Gastroesophageal sphincter (tissue), 4 donors: ENCODE measurements at regions not wholly inside any gene's neighbourhood (a gene's known extent, or its start where the extent isn't known, plus 50 kb on each side); places are given as distances from the start of the nearest gene placed in this dataset.

Source experiments
- ATAC-seq: fragments of 150-250 bp; one replicate; pipeline ENCODE4 v1.9.1; 2016; ENCODE audit warnings: mild to moderate bottlenecking, moderate library complexity
- H3K27ac ChIP-seq, 4 donors: fragments of 200-600 bp; sonication (generic) in 3 of 4; 1 replicate in 3 of 4; 2 replicates in 1 of 4; pipeline ENCODE4 v1.5.1; 2016 to 2019
- H3K27me3 ChIP-seq: fragments of 200-600 bp; sonication (generic); one replicate; pipeline ENCODE4 v1.5.1; 2019
- H3K36me3 ChIP-seq, 2 donors: fragments of 200-600 bp; sonication (generic); one replicate each; pipeline ENCODE4 v1.5.1; 2019; ENCODE audit warnings: control low read depth in 1 of 2
- H3K4me1 ChIP-seq, 3 donors: fragments of 200-600 bp; sonication (generic); 1 replicate in 2 of 3; 2 replicates in 1 of 3; pipeline ENCODE4 v1.5.1; 2016 to 2019; ENCODE audit warnings: control low read depth in 2 of 3
- H3K4me3 ChIP-seq, 2 donors: fragments of 200-600 bp; sonication (generic); one replicate each; pipeline ENCODE4 v1.5.1; 2019; ENCODE audit warnings: mild to moderate bottlenecking in 1 of 2, moderate library complexity in 1 of 2
- H3K9me3 ChIP-seq, 3 donors: fragments of 200-600 bp; sonication (generic); one replicate each; pipeline ENCODE4 v1.5.1; 2017 to 2019; ENCODE audit warnings: control low read depth in 2 of 3
- CTCF ChIP-seq, 4 experiments: fragments of 200-600 bp in 2 of 4; fragments of 450-650 bp in 2 of 4; sonication (generic) in 1 of 4; IDR thresholded peaks; one replicate each; pipeline ENCODE4 v1.5.1; 2017 to 2019; ENCODE audit warnings: antibody characterized with exemption in 4 of 4, mild to moderate bottlenecking in 2 of 4, moderate library complexity in 2 of 4
- EP300 ChIP-seq: sonication (generic); formaldehyde crosslinking; IDR thresholded peaks from one replicate; pipeline ENCODE4 v1.6.1; 2017; ENCODE audit warnings: antibody characterized with exemption, mild to moderate bottlenecking
- POLR2A ChIP-seq, 2 donors: fragments of 450-650 bp; IDR thresholded peaks; one replicate each; pipeline ENCODE4 v1.6.1; 2017; ENCODE audit warnings: antibody characterized with exemption in 2 of 2, mild to moderate bottlenecking in 2 of 2, moderate library complexity in 1 of 2
- POLR2AphosphoS5 ChIP-seq: sonication (generic); formaldehyde crosslinking; IDR thresholded peaks from one replicate; pipeline ENCODE4 v1.6.1; 2017; ENCODE audit warnings: antibody characterized with exemption
- WGBS, 2 donors: methylation state at CpG; one replicate each; pipeline ENCODE4 v1.1.5; 2018; ENCODE audit warnings: low coverage in 1 of 2; 5-methylcytosine and 5-hydroxymethylcytosine counted together

- Histone ChIP-seq H3K27ac (no peak overlapping the region), H3K4me3 (no peak overlapping the region), H3K36me3 (no peaks in the 10 kb centered on the region), H3K27me3 (peaks cover 46% of the 10 kb centered on the region), H3K4me1 (no peaks in the 10 kb centered on the region), H3K9me3 (no peaks in the 10 kb centered on the region)
- no peak for ATAC-seq
- WGBS, 2 donors = 80 to 82% methylated on average over 11 to 12 of the region's 14 CpGs
- TF ChIP-seq POLR2AphosphoS5 (no peak), POLR2A (IDR thresholded peaks at IDR 0.05) (no peak), CTCF (IDR thresholded peaks at IDR 0.05) (no peak), EP300 (no peak)
Observed at GRCh38 chr16:73286346-73287267, 238.7 kb upstream of the ZFHX3 start.

- Histone ChIP-seq H3K27me3 (peaks cover 43% of the 10 kb centered on the region), H3K27ac (no peak overlapping the region), H3K4me1 (no peaks in the 10 kb centered on the region), H3K9me3 (no peaks in the 10 kb centered on the region), H3K36me3 (no peaks in the 10 kb centered on the region), H3K4me3 (no peak overlapping the region)
- 40 to 51% methylated on average over 14 to 15 of the region's 15 CpGs for WGBS, 2 donors
- TF ChIP-seq EP300 = no peak
- no peak for TF ChIP-seq CTCF (IDR thresholded peaks at IDR 0.05)
- TF ChIP-seq POLR2AphosphoS5 = no peak
- TF ChIP-seq POLR2A (IDR thresholded peaks at IDR 0.05) = no peak
- ATAC-seq = no peak
Observed at GRCh38 chr16:73285436-73286201, 237.7 kb upstream of the ZFHX3 start.

DNA sequence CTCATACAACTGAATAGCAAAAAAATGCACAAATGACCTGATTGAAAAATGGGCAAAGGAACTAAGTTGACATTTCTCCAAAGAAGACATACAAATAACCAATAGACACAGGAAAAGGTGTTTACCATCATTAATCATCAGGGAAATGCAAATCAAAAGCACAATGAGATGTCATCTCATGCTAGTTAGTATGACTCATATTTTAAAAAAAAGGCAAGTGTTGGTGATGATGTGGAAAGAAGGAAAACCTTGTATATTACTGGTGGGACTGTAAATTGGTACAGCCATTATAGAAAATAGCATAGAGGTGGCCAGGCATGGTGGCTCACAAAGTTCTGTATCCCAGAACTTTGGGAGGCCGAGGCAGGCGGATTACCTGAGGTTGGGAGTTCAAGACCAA lies 232.5 kb upstream of the ZFHX3 start:
- Histone ChIP-seq H3K27ac (no peak overlapping the region), H3K4me1 (no peaks in the 10 kb centered on the region), H3K4me3 (no peak overlapping the region), H3K36me3 (no peaks in the 10 kb centered on the region), H3K9me3 (peaks cover 0 to 4% (median 0%) of the 10 kb centered on the region in 3 donors), H3K27me3 (peaks cover 5% of the 10 kb centered on the region)
- TF ChIP-seq POLR2A (IDR thresholded peaks at IDR 0.05) (no peak), POLR2AphosphoS5 (no peak)
- 78 to 96% methylated on average over 2 of the region's 2 CpGs for WGBS, 2 donors
- no peak for ATAC-seq

DNA sequence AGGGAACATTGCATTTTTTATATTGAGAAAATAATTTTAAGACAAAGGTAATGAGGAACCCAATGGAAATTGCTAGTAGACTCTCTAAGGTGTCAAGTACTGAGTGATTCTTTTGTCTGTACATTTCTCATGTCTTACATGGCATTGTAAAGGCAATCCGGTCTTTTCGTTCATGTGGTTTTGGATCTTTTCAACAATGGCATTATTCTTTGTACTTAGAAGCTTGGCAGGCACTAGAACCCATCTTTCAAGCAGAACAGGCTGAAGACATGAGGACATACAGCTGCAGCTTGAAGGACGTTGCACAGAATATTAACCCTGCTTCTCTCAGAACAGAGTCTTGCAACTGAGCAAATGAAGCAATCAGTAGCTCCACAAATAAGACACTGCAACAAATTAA lies 231.5 kb upstream of the ZFHX3 start:
- Histone ChIP-seq H3K36me3 (no peaks in the 10 kb centered on the region), H3K27me3 (peaks cover 5% of the 10 kb centered on the region), H3K27ac (no peak overlapping the region), H3K9me3 (peaks cover 0 to 4% (median 0%) of the 10 kb centered on the region in 3 donors), H3K4me1 (no peaks in the 10 kb centered on the region), H3K4me3 (no peak overlapping the region)
- no peak for TF ChIP-seq POLR2AphosphoS5
- TF ChIP-seq POLR2A (IDR thresholded peaks at IDR 0.05) = no peak
- TF ChIP-seq CTCF (IDR thresholded peaks at IDR 0.05) = no peak
- no peak for TF ChIP-seq EP300
- ATAC-seq = no peak
- 29 to 37% methylated on average over 3 of the region's 3 CpGs for WGBS, 2 donors

DNA sequence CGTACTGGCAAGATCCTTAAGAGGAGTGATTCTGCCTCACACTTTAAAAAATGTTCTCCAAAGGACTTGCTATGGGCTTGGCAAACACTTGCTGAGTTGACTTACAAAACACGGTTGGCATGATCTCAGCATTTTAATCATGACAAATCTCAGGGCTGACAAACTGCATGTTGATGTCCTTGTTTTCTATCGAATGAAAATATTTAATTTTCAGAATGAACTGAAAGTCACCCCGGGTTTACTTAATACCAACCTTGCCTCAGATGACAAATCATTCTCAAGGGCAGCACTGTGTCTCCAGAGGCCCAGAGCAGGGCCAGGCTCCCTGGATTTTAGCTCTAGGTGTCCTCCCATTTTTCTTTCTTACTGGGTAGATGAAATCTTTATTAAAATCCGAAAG lies 229.1 kb upstream of the ZFHX3 start:
- H3K4me3 ChIP-seq = no peak overlapping the region
- no peak overlapping the region for H3K27ac ChIP-seq
- H3K4me1 ChIP-seq = no peaks in the 10 kb centered on the region
- no peak for ATAC-seq
- TF ChIP-seq CTCF (IDR thresholded peaks at IDR 0.05) (no peak), EP300 (no peak), POLR2A (IDR thresholded peaks at IDR 0.05) (no peak), POLR2AphosphoS5 (no peak)
- 65 to 67% methylated on average over 5 of the region's 5 CpGs for WGBS, 2 donors
- H3K9me3 ChIP-seq = peaks cover 0 to 4% (median 0%) of the 10 kb centered on the region in 3 donors
- H3K36me3 ChIP-seq = no peaks in the 10 kb centered on the region
- peaks cover 5% of the 10 kb centered on the region for H3K27me3 ChIP-seq
